ENCODE measurements at regions not wholly inside any gene's neighbourhood (a gene's known extent, or its start where the extent isn't known, plus 50 kb on each side); places are given as distances from the start of the nearest gene placed in this dataset.

GRCh38 chr11:21838427-21838826 is 354.5 kb upstream of the ANO5 start:
- no peak for TF ChIP-seq POLR2A (IDR thresholded peaks at IDR 0.05; ENCODE audit: low read depth, low read length)
- no peak for TF ChIP-seq CTCF (IDR thresholded peaks at IDR 0.05; ENCODE audit: extremely low read depth in 1 of 2, insufficient read depth in 1 of 2, low read depth in 1 of 2, low read length in 2 of 2)
- TF ChIP-seq, protein P1, sequence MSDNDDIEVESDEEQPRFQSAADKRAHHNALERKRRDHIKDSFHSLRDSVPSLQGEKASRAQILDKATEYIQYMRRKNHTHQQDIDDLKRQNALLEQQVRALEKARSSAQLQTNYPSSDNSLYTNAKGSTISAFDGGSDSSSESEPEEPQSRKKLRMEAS (IDR thresholded peaks at IDR 0.05; ENCODE audit: insufficient read depth, insufficient read length) = no peak
- no peak for TF ChIP-seq MYC (IDR thresholded peaks at IDR 0.05; ENCODE audit: low read depth, low read length)
- TF ChIP-seq EZH2 (IDR thresholded peaks at IDR 0.05; ENCODE audit: borderline replicate concordance, low read depth, low read length, severe bottlenecking) = no peak
- TF ChIP-seq JUN (IDR thresholded peaks at IDR 0.05; ENCODE audit: borderline replicate concordance, insufficient read depth, insufficient read length, low read depth) = no peak

Measured in endothelial cell of umbilical vein (primary cell).